ENCODE measurements at regions not wholly inside any gene's neighbourhood (a gene's known extent, or its start where the extent isn't known, plus 50 kb on each side); places are given as distances from the start of the nearest gene placed in this dataset.

DNA sequence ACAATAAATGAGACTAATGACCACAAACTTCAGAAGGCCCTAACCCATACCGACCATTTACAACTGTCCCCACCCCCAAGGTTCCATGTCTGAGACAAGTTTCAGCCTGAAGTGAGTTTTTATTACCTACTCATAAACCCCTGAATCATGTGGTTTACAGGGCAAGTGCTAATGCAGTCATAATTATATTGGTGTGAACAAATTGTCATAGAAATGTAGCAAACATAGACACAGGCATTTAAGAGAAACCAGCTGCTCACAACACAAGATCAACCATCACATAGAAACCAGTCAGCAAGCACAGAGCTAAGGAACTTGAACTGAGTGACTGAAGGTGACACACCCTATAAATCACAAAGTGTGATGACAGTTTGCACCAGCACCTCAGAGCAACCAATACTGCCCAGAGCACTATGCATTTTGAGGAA is 173.8 kb upstream of the MID1 start:
- no peaks in the 10 kb centered on the region for H3K27me3 ChIP-seq (replicated peaks in 1 of 7)
- H3K27ac ChIP-seq, result no peak overlapping the region
- TF ChIP-seq POLR2AphosphoS5 (IDR thresholded peaks at IDR 0.05), result no peak
- TF ChIP-seq, protein P1, sequence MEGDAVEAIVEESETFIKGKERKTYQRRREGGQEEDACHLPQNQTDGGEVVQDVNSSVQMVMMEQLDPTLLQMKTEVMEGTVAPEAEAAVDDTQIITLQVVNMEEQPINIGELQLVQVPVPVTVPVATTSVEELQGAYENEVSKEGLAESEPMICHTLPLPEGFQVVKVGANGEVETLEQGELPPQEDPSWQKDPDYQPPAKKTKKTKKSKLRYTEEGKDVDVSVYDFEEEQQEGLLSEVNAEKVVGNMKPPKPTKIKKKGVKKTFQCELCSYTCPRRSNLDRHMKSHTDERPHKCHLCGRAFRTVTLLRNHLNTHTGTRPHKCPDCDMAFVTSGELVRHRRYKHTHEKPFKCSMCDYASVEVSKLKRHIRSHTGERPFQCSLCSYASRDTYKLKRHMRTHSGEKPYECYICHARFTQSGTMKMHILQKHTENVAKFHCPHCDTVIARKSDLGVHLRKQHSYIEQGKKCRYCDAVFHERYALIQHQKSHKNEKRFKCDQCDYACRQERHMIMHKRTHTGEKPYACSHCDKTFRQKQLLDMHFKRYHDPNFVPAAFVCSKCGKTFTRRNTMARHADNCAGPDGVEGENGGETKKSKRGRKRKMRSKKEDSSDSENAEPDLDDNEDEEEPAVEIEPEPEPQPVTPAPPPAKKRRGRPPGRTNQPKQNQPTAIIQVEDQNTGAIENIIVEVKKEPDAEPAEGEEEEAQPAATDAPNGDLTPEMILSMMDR (IDR thresholded peaks at IDR 0.05 in 8 of 11, conservative IDR thresholded peaks at IDR 0.05 in 3 of 11), result no peak
- no peak for TF ChIP-seq POLR2A (IDR thresholded peaks at IDR 0.05)
- WGBS, 5 donors, result 45 to 100% (median 81%) methylated on average over 1 of the region's 1 CpG
- no peaks in the 10 kb centered on the region for H3K4me1 ChIP-seq
- H3K9me3 ChIP-seq, result no peaks in the 10 kb centered on the region
- DNase-seq, result no peak
- H3K4me3 ChIP-seq, result no peak overlapping the region
- no peaks in the 10 kb centered on the region for H3K36me3 ChIP-seq
- intact Hi-C loops (cut with DNase I; ENCODE audit: low total_unique reads), result no loop called here

DNA sequence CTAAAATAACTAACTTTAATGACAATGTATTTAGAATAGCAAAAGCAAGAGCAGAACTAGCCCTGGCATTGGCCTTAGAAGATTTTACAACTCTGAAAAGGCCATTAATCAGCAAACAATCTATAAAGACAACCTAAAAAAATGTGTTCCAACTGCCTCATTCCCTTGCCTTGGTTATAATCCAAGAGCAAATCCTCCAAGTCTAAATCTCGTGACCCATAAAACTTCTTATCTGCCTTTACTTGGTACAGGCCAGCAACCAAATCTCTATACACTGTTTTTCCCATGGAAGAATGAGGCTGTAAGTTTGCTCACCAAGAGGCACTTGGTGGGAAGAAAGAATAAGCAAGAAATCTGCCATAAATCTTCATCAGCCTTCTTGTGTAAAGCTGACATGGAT is 175.3 kb upstream of the MID1 start:
- no peak overlapping the region for H3K27ac ChIP-seq
- H3K9me3 ChIP-seq, result no peaks in the 10 kb centered on the region
- WGBS, 5 donors, result 63 to 94% (median 80%) methylated on average over 1 of the region's 1 CpG

DNA sequence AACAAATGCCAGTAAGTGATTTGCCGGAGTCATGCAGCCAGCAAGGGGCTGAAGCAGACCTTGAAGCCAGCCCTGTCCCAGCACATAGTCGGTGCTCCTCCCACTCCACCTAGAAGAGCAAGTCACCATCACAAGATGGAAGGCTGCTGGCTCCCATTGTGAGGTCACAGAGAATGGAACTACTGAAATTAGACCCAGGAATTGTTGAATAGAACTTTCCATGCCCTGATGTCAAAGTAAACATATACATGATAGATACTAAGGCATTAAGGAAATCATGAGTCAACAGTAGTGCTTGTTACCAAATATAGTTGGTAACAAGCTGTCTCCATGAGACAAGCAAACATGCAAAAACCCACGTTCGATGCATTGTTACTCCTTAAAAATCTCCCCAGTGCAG is 177.1 kb upstream of the MID1 start:
- 74 to 88% (median 79%) methylated on average over 2 to 4 of the region's 4 CpGs for WGBS, 5 donors

More for the DNA sequence above, 175.3 kb upstream of the MID1 start:
- no peaks in the 10 kb centered on the region for H3K36me3 ChIP-seq
- no peaks in the 10 kb centered on the region for H3K27me3 ChIP-seq (replicated peaks in 1 of 7)
- TF ChIP-seq, protein P1 (IDR thresholded peaks at IDR 0.05 in 8 of 11, conservative IDR thresholded peaks at IDR 0.05 in 3 of 11), result no peak
- TF ChIP-seq POLR2A (IDR thresholded peaks at IDR 0.05), result no peak
- no peak for TF ChIP-seq POLR2AphosphoS5 (IDR thresholded peaks at IDR 0.05)
- intact Hi-C loops (cut with DNase I; ENCODE audit: low total_unique reads), result no loop called here
- DNase-seq, result no peak
- no peak overlapping the region for H3K4me3 ChIP-seq
- no peaks in the 10 kb centered on the region for H3K4me1 ChIP-seq

DNA sequence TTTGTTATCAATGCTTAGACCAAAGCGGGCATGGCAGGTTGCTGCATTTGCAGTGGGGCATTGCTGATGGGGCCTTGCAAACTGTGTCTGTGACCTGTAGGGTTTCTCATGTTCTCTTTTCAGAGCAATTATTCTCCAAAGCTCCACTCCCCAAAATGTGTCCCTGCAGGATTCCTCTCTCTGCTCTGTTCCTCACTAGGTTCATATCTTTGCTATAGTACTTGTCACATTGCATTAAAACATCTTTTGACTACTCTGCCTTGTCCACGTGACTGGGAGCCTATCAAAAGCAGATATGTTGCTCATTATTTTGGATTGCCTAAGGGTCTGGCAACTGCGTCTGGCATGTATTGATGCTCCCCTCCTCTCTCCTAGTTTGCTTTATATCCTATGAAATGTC is 177.7 kb upstream of the MID1 start:
- Histone ChIP-seq H3K27me3 (replicated peaks in 1 of 7) (no peaks in the 10 kb centered on the region), H3K4me1 (no peaks in the 10 kb centered on the region), H3K36me3 (no peaks in the 10 kb centered on the region), H3K27ac (no peak overlapping the region), H3K4me3 (no peak overlapping the region), H3K9me3 (no peaks in the 10 kb centered on the region)
- DNase-seq, result no peak
- intact Hi-C loops (cut with DNase I; ENCODE audit: low total_unique reads), result no loop called here
- WGBS, 5 donors, result 67 to 98% (median 85%) methylated on average over 3 of the region's 3 CpGs
- TF ChIP-seq POLR2A (IDR thresholded peaks at IDR 0.05), result no peak

More for the DNA sequence above, 177.1 kb upstream of the MID1 start:
- Histone ChIP-seq H3K4me1 (no peaks in the 10 kb centered on the region), H3K27ac (no peak overlapping the region), H3K27me3 (replicated peaks in 1 of 7) (no peaks in the 10 kb centered on the region), H3K9me3 (no peaks in the 10 kb centered on the region), H3K36me3 (no peaks in the 10 kb centered on the region), H3K4me3 (no peak overlapping the region)
- intact Hi-C loops (cut with DNase I; ENCODE audit: low total_unique reads), result no loop called here
- TF ChIP-seq POLR2A (IDR thresholded peaks at IDR 0.05) (no peak), POLR2AphosphoS5 (IDR thresholded peaks at IDR 0.05) (no peak)
- TF ChIP-seq, protein P1 (IDR thresholded peaks at IDR 0.05 in 8 of 11, conservative IDR thresholded peaks at IDR 0.05 in 3 of 11), result no peak
- DNase-seq, result no peak

DNA sequence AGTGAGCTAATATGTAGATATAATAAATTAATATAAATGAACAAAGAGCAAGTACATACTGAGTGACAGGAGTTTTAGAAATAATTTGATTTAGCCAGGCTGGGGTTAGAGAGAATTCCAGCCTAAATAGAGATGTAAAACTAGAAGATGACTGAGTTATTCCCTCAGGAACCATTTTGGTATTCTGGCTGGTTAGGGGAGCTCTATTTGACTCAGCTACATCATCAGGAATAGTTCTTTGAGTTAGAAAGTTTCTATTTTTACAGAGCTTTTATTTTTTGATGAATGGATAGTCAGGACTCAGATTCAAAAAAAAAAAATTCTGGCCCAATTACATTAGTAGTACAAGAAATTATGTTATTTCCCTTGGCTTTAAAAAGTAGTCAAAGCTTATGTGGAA is 180.4 kb upstream of the MID1 start:
- no peaks in the 10 kb centered on the region for H3K27me3 ChIP-seq (replicated peaks in 1 of 7)
- TF ChIP-seq POLR2AphosphoS5 (IDR thresholded peaks at IDR 0.05), result no peak
- TF ChIP-seq, protein P1 (IDR thresholded peaks at IDR 0.05 in 8 of 11, conservative IDR thresholded peaks at IDR 0.05 in 3 of 11), result no peak
- H3K36me3 ChIP-seq, result no peaks in the 10 kb centered on the region
- no peak for DNase-seq
- H3K4me1 ChIP-seq, result no peaks in the 10 kb centered on the region
- intact Hi-C loops (cut with DNase I; ENCODE audit: low total_unique reads), result no loop called here
- H3K27ac ChIP-seq, result no peak overlapping the region
- H3K9me3 ChIP-seq, result no peaks in the 10 kb centered on the region
- no peak overlapping the region for H3K4me3 ChIP-seq

Measured in spleen (tissue), 11 donors.